ENCODE measurements at regions not wholly inside any gene's neighbourhood (a gene's known extent, or its start where the extent isn't known, plus 50 kb on each side); places are given as distances from the start of the nearest gene placed in this dataset.

DNA sequence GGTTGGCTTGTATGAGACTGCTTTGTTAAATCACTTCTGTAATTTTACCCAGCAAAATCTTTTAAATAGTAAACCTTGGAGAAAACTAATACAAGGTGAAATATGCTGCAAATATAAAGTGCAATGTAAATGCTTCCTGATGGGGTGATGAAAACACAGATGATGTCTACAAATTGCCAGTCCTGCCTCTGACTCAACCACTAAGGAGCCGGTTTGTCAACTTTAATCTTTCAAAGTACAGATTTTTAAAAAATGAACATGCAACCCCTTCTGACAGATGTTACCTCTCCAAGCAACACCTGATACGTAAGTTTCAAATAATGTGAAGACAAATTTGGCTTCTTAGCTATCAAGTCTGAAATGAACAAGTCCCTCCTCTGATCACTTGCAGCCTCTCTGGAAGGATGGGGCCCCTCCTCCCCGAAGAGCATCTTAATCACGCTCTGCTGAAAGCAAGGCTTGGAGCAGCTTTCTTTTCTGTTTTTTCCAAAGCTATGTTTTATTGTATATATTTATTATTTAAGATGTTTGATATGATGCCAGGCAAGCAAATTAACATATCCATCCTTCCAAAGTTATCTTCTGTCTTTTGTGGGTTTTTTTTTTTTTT lies 196.0 kb downstream of the MYLK4 start:
- H3K36me3 Mint-ChIP-seq (ENCODE audit: unreplicated experiment), result no peaks in the 10 kb centered on the region

DNA sequence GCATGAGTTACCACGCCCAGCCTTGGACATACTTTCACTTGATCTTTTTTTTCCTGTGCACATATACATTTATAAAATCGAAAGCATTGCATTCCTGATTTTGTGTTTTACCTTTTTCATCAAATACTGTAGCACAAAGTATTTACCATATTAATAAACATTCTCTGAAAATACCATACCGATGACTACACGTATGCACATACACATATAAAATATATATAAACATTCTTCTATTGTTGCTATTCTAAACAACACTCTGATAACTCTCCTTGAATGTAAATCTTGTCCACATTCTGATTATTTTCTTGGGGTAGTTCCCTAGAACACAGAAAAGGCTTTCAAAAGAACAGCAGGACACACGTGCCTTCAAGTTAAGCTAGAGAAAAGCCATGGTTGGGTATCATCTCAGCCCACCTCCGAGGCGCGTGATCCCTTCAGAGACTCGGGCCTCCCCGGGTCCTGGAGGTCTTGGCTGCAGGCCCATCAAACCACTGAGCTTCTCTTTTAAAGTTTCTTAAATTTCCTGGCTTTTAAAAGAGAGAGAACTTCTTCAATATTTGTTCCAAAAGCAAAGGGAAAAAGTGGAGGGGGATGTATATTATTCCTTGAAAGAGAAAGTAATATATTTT lies 198.1 kb downstream of the MYLK4 start:
- Mint-ChIP-seq H3K27me3 (ENCODE audit: unreplicated experiment) (peaks cover 4% of the 10 kb centered on the region), H3K4me3 (ENCODE audit: unreplicated experiment) (no peak overlapping the region), H3K4me1 (ENCODE audit: unreplicated experiment) (peaks cover 6% of the 10 kb centered on the region), H3K36me3 (ENCODE audit: unreplicated experiment) (no peaks in the 10 kb centered on the region), H3K9me3 (ENCODE audit: unreplicated experiment) (peaks cover 4% of the 10 kb centered on the region), H3K27ac (ENCODE audit: unreplicated experiment) (no peak overlapping the region)
- DNase-seq (ENCODE audit: extremely low spot score, unreplicated experiment), result no peak
- TF ChIP-seq, protein P1, sequence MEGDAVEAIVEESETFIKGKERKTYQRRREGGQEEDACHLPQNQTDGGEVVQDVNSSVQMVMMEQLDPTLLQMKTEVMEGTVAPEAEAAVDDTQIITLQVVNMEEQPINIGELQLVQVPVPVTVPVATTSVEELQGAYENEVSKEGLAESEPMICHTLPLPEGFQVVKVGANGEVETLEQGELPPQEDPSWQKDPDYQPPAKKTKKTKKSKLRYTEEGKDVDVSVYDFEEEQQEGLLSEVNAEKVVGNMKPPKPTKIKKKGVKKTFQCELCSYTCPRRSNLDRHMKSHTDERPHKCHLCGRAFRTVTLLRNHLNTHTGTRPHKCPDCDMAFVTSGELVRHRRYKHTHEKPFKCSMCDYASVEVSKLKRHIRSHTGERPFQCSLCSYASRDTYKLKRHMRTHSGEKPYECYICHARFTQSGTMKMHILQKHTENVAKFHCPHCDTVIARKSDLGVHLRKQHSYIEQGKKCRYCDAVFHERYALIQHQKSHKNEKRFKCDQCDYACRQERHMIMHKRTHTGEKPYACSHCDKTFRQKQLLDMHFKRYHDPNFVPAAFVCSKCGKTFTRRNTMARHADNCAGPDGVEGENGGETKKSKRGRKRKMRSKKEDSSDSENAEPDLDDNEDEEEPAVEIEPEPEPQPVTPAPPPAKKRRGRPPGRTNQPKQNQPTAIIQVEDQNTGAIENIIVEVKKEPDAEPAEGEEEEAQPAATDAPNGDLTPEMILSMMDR (IDR thresholded peaks at IDR 0.05), result no peak

More for the DNA sequence above, 196.0 kb downstream of the MYLK4 start:
- Mint-ChIP-seq H3K27me3 (ENCODE audit: unreplicated experiment) (peaks cover 4% of the 10 kb centered on the region), H3K4me3 (ENCODE audit: unreplicated experiment) (no peak overlapping the region), H3K27ac (ENCODE audit: unreplicated experiment) (no peak overlapping the region), H3K4me1 (ENCODE audit: unreplicated experiment) (peaks cover 17% of the 10 kb centered on the region), H3K9me3 (ENCODE audit: unreplicated experiment) (no peaks in the 10 kb centered on the region)
- no peak for DNase-seq (ENCODE audit: extremely low spot score, unreplicated experiment)
- TF ChIP-seq, protein P1 (IDR thresholded peaks at IDR 0.05), result no peak

DNA sequence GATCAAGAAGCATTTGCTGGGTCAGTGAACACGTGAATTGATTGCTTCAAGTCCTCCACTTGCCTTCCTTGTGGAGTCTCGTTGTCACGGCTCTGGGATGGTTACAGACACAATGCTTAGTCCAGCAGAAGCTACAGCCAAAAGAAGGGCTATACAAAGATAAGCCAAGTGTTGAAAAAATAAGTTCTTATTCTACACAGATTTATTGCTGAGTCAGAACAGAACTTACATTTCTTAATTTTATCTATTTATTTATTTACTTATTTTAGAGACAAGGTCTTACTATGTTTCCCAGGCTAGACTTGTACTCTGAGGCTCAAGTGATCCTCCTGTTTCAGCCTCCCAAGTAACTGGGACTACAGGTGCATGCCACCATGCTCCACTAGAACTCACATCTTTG lies 199.0 kb downstream of the MYLK4 start:
- peaks cover 6% of the 10 kb centered on the region for H3K4me1 Mint-ChIP-seq (ENCODE audit: unreplicated experiment)
- DNase-seq (ENCODE audit: extremely low spot score, unreplicated experiment), result no peak
- no peak overlapping the region for H3K27ac Mint-ChIP-seq (ENCODE audit: unreplicated experiment)
- H3K4me3 Mint-ChIP-seq (ENCODE audit: unreplicated experiment), result no peak overlapping the region
- peaks cover 4% of the 10 kb centered on the region for H3K27me3 Mint-ChIP-seq (ENCODE audit: unreplicated experiment)
- peaks cover 4% of the 10 kb centered on the region for H3K9me3 Mint-ChIP-seq (ENCODE audit: unreplicated experiment)
- H3K36me3 Mint-ChIP-seq (ENCODE audit: unreplicated experiment), result no peaks in the 10 kb centered on the region
- TF ChIP-seq, protein P1 (IDR thresholded peaks at IDR 0.05), result no peak

DNA sequence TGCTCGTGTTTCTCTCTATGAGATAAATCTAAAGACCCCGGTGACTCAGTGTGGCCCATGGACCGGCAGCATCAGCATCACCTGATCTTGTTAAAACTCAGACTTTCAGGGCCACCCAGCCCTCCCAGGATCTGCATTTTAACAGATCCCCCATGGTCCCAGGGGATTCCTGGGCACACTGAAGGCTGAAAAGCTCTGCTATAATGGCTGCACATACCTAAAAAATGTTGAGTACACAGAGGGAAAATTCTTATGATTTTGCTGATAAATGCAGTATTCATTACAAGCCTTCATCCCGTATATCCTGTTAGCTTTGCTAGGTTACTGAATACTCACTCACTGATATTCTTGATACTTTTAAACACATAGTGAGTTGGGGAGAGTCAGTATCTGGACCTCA lies 200.5 kb downstream of the MYLK4 start:
- peaks cover 4% of the 10 kb centered on the region for H3K27me3 Mint-ChIP-seq (ENCODE audit: unreplicated experiment)
- TF ChIP-seq, protein P1 (IDR thresholded peaks at IDR 0.05), result no peak
- no peak overlapping the region for H3K27ac Mint-ChIP-seq (ENCODE audit: unreplicated experiment)
- peaks cover 6% of the 10 kb centered on the region for H3K4me1 Mint-ChIP-seq (ENCODE audit: unreplicated experiment)
- no peak overlapping the region for H3K4me3 Mint-ChIP-seq (ENCODE audit: unreplicated experiment)
- H3K9me3 Mint-ChIP-seq (ENCODE audit: unreplicated experiment), result peaks cover 4% of the 10 kb centered on the region
- DNase-seq (ENCODE audit: extremely low spot score, unreplicated experiment), result no peak
- no peaks in the 10 kb centered on the region for H3K36me3 Mint-ChIP-seq (ENCODE audit: unreplicated experiment)

DNA sequence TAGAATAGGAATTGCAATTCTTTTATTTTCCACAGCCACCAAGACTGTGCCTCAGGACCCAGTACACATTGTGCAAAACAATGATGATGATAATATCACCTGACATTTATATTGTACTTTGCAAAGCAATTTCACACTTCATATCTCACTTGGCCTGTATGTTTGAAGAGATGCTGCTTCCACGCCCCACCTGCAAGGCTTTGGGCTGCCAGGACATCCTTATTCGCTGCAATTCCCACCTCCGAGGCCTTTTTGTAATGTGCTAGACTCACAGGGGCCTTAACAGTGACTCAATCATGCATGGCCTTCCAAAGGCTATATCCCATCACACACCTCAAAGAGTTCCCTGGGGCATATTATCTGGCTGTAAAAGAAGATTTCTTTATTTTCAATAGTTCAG lies 200.9 kb downstream of the MYLK4 start:
- TF ChIP-seq, protein P1 (IDR thresholded peaks at IDR 0.05), result no peak
- Mint-ChIP-seq H3K36me3 (ENCODE audit: unreplicated experiment) (no peaks in the 10 kb centered on the region), H3K4me1 (ENCODE audit: unreplicated experiment) (peaks cover 6% of the 10 kb centered on the region), H3K4me3 (ENCODE audit: unreplicated experiment) (no peak overlapping the region), H3K27ac (ENCODE audit: unreplicated experiment) (no peak overlapping the region), H3K9me3 (ENCODE audit: unreplicated experiment) (peaks cover 4% of the 10 kb centered on the region), H3K27me3 (ENCODE audit: unreplicated experiment) (peaks cover 4% of the 10 kb centered on the region)
- no peak for DNase-seq (ENCODE audit: extremely low spot score, unreplicated experiment)

All from osteocyte (in vitro differentiated cells).